AG10803 (cell line): ENCODE measurements at regions not wholly inside any gene's neighbourhood (a gene's known extent, or its start where the extent isn't known, plus 50 kb on each side); places are given as distances from the start of the nearest gene placed in this dataset.

Experiments used
- DNase-seq: peaks from one replicate; pipeline ENCODE4 v3.0.0; 2010; ENCODE audit warnings: low read depth
- H3K4me3 ChIP-seq: 2 replicates; pipeline ENCODE4 v1.5.1; 2011; ENCODE audit warnings: mild to moderate bottlenecking, low read length, control low read depth
- CTCF ChIP-seq: conservative IDR thresholded peaks from 2 replicates; pipeline ENCODE4 v1.5.1; 2011; ENCODE audit warnings: mild to moderate bottlenecking, low read length, control low read depth, inconsistent platforms

GRCh38 chr4:12211636-12212035 is 782.9 kb upstream of the HS3ST1 start:
- TF ChIP-seq CTCF: no peak
- H3K4me3 ChIP-seq: no peak overlapping the region
- DNase-seq: no peak

- TF ChIP-seq CTCF: no peak
- no peak overlapping the region for H3K4me3 ChIP-seq
- DNase-seq: no peak
Observed at GRCh38 chr4:12207396-12207795, 778.7 kb upstream of the HS3ST1 start.

- TF ChIP-seq CTCF: no peak
- H3K4me3 ChIP-seq: no peak overlapping the region
- no peak for DNase-seq
Observed at GRCh38 chr4:12206091-12206490, 777.4 kb upstream of the HS3ST1 start.

GRCh38 chr4:12203945-12204344 is 775.3 kb upstream of the HS3ST1 start:
- no peak overlapping the region for H3K4me3 ChIP-seq
- no peak for TF ChIP-seq CTCF
- DNase-seq: no peak

GRCh38 chr4:12200226-12200625 is 771.5 kb upstream of the HS3ST1 start:
- no peak for DNase-seq
- TF ChIP-seq CTCF: no peak
- no peak overlapping the region for H3K4me3 ChIP-seq

GRCh38 chr4:12186526-12186925 is 757.8 kb upstream of the HS3ST1 start:
- no peak for TF ChIP-seq CTCF
- no peak for DNase-seq
- no peak overlapping the region for H3K4me3 ChIP-seq

GRCh38 chr4:12178614-12179610 is 750.2 kb upstream of the HS3ST1 start:
- H3K4me3 ChIP-seq: no peak overlapping the region
- DNase-seq: no peak
- TF ChIP-seq CTCF: no peak
